H1 (cell line): ENCODE measurements at regions not wholly inside any gene's neighbourhood (a gene's known extent, or its start where the extent isn't known, plus 50 kb on each side); places are given as distances from the start of the nearest gene placed in this dataset.

Experiments used
- CTCF ChIA-PET: fragments of 300-600 bp; sonication (Branson Sonifier 250); formaldehyde crosslinking; loops from one replicate; lab custom pipeline; 2021; ENCODE audit not compliant: partially characterized antibody; lab: Charles Lee
- POLR2A ChIA-PET: fragments of 300-600 bp; sonication (Branson Sonifier 250); formaldehyde crosslinking; loops from one replicate; lab custom pipeline; 2021; ENCODE audit warnings: inconsistent platforms; ENCODE audit not compliant: partially characterized antibody; lab: Charles Lee
- DNase-seq, 2 experiments: peaks; one replicate each; pipeline versions ENCODE4 v3.0.0 to v3.0.0-alpha.2; 2010 to 2022; ENCODE audit warnings: low spot score in 2 of 2, low read depth in 1 of 2, mixed read lengths in 1 of 2
- FAIRE-seq: peaks from 2 replicates; lab custom pipeline; 2011; peaks lifted over from hg19 to GRCh38; lab: Jason Lieb, UNC
- H2AFZ ChIP-seq: 2 replicates; pipeline ENCODE4 v1.8.1; 2012; ENCODE audit warnings: low read length, inconsistent platforms
- H2AK5ac ChIP-seq: 2 replicates; pipeline ENCODE4 v1.6.1; 2013; ENCODE audit warnings: low read depth, low read length
- H2BK120ac ChIP-seq: replicated peaks from 2 replicates; pipeline ENCODE3; 2013; ENCODE audit warnings: low read depth, low read length, inconsistent platforms
- H2BK12ac ChIP-seq: 2 replicates; pipeline ENCODE4 v1.6.1; 2013; ENCODE audit warnings: low read depth, low read length
- H2BK15ac ChIP-seq: 2 replicates; pipeline ENCODE4 v1.6.1; 2013; ENCODE audit warnings: low read length
- H2BK20ac ChIP-seq: 2 replicates; pipeline ENCODE4 v1.6.1; 2013; ENCODE audit warnings: low read length
- H2BK5ac ChIP-seq: 2 replicates; pipeline ENCODE4 v1.6.1; 2013; ENCODE audit warnings: low read depth, low read length
- H3K14ac ChIP-seq: 2 replicates; pipeline ENCODE4 v1.6.1; 2013; ENCODE audit warnings: inconsistent platforms; ENCODE audit not compliant: insufficient read length
- H3K18ac ChIP-seq: 2 replicates; pipeline ENCODE4 v1.6.1; 2013; ENCODE audit warnings: low read length; ENCODE audit errors: extremely low read depth
- H3K23ac ChIP-seq: 2 replicates; pipeline ENCODE4 v1.6.1; 2013; ENCODE audit warnings: inconsistent platforms; ENCODE audit not compliant: insufficient read length
- H3K23me2 ChIP-seq: 2 replicates; pipeline ENCODE4 v1.6.1; 2013; ENCODE audit warnings: low read depth, low read length
- H3K27ac ChIP-seq: 2 replicates; pipeline ENCODE4 v1.6.1; 2011; ENCODE audit warnings: low read depth, low read length, inconsistent platforms
- H3K27me3 ChIP-seq, 4 experiments: replicated peaks in 1 of 4; 1 replicate in 1 of 4; 2 replicates in 3 of 4; pipeline versions ENCODE4 v1.6.1 to v1.8.1; 2011 to 2013; ENCODE audit warnings: low read length in 3 of 4, mild to moderate bottlenecking in 3 of 4, inconsistent platforms in 2 of 4, mixed read lengths in 2 of 4, moderate library complexity in 1 of 4; ENCODE audit not compliant: control insufficient read depth in 3 of 4, insufficient read depth in 3 of 4; ENCODE audit errors: extremely low read depth in 1 of 4
- H3K36me3 ChIP-seq, 4 experiments: 2 replicates each; pipeline versions ENCODE4 v1.6.1 to v1.8.1; 2011 to 2013; ENCODE audit warnings: mild to moderate bottlenecking in 4 of 4, low read length in 3 of 4, moderate library complexity in 2 of 4, control low read depth in 1 of 4, inconsistent platforms in 1 of 4; ENCODE audit not compliant: insufficient read depth in 4 of 4, control insufficient read depth in 2 of 4
- H3K4ac ChIP-seq: replicated peaks from 2 replicates; pipeline ENCODE3; 2013; ENCODE audit warnings: low read length, low read depth, mixed read lengths, inconsistent platforms; ENCODE audit not compliant: insufficient read length
- H3K4me1 ChIP-seq, 4 experiments: replicated peaks in 1 of 4; 1 replicate in 1 of 4; 2 replicates in 3 of 4; pipeline versions ENCODE4 v1.6.1 to v1.8.1; 2011 to 2013; ENCODE audit warnings: low read length in 3 of 4, inconsistent platforms in 2 of 4, mixed read lengths in 1 of 4; ENCODE audit not compliant: insufficient read depth in 4 of 4, control insufficient read depth in 3 of 4
- H3K4me2 ChIP-seq, 2 experiments: 2 replicates each; pipeline versions ENCODE4 v1.6.1 to v1.8.1; 2011 to 2013; ENCODE audit warnings: low read depth in 2 of 2, low read length in 2 of 2, control low read depth in 1 of 2, inconsistent platforms in 1 of 2, mild to moderate bottlenecking in 1 of 2; ENCODE audit not compliant: insufficient read depth in 1 of 2
- H3K4me3 ChIP-seq, 4 experiments: fragments of 200-600, 300-600 bp in 1 of 4; sonication (generic), shearing (Covaris generic), sonication (Bioruptor Twin) in 1 of 4; 2 replicates each; pipeline versions ENCODE4 v1.5.1 to v1.8.1; 2011 to 2016; ENCODE audit warnings: low read length in 4 of 4, low read depth in 3 of 4, control low read depth in 2 of 4, inconsistent platforms in 2 of 4, mild to moderate bottlenecking in 2 of 4, mixed read lengths in 1 of 4, moderate library complexity in 1 of 4; ENCODE audit not compliant: insufficient read depth in 2 of 4; ENCODE audit errors: extremely low read depth in 1 of 4
- H3K56ac ChIP-seq: replicated peaks from 2 replicates; pipeline ENCODE3; 2013; ENCODE audit warnings: low read depth, mild to moderate bottlenecking, mixed read lengths, low read length, inconsistent platforms; ENCODE audit not compliant: insufficient read length
- H3K79me1 ChIP-seq: 2 replicates; pipeline ENCODE4 v1.6.1; 2013; ENCODE audit warnings: low read depth, low read length, control low read depth
- H3K79me2 ChIP-seq, 2 experiments: 2 replicates each; pipeline versions ENCODE4 v1.6.1 to v1.8.1; 2012 to 2013; ENCODE audit warnings: low read length in 2 of 2, mild to moderate bottlenecking in 2 of 2, inconsistent platforms in 1 of 2; ENCODE audit not compliant: insufficient read depth in 2 of 2, control insufficient read depth in 1 of 2
- H3K9ac ChIP-seq, 4 experiments: replicated peaks in 1 of 4; 1 replicate in 1 of 4; 2 replicates in 3 of 4; pipeline versions ENCODE4 v1.6.1 to v1.8.1; 2011 to 2013; ENCODE audit warnings: low read depth in 3 of 4, low read length in 3 of 4, control low read depth in 2 of 4, mild to moderate bottlenecking in 2 of 4, moderate library complexity in 2 of 4, inconsistent platforms in 1 of 4; ENCODE audit errors: extremely low read depth in 1 of 4
- H3K9me3 ChIP-seq, 2 experiments: 2 replicates each; pipeline versions ENCODE4 v1.6.1 to v1.8.1; 2012 to 2013; ENCODE audit warnings: mild to moderate bottlenecking in 2 of 2, moderate library complexity in 2 of 2, control low read depth in 1 of 2, inconsistent platforms in 1 of 2, low read depth in 1 of 2, low read length in 1 of 2, mixed read lengths in 1 of 2; ENCODE audit not compliant: insufficient read depth in 2 of 2
- H4K20me1 ChIP-seq, 2 experiments: replicated peaks in 1 of 2; 2 replicates each; pipeline versions ENCODE3 to v1.8.1; 2011 to 2013; ENCODE audit warnings: inconsistent platforms in 2 of 2, low read length in 2 of 2, mild to moderate bottlenecking in 1 of 2; ENCODE audit not compliant: insufficient read depth in 2 of 2, control insufficient read depth in 1 of 2
- H4K5ac ChIP-seq: 2 replicates; pipeline ENCODE4 v1.6.1; 2013; ENCODE audit warnings: low read length, low read depth, mixed read lengths, inconsistent platforms; ENCODE audit not compliant: insufficient read length
- H4K8ac ChIP-seq: 2 replicates; pipeline ENCODE4 v1.8.0; 2013; ENCODE audit warnings: mild to moderate bottlenecking, moderate library complexity, low read length, inconsistent platforms; ENCODE audit not compliant: insufficient read depth; ENCODE audit errors: extremely low read depth
- H4K91ac ChIP-seq: replicated peaks from 2 replicates; pipeline ENCODE3; 2013; ENCODE audit warnings: low read length, mixed read lengths, inconsistent platforms; ENCODE audit not compliant: insufficient read length
- CBX8 ChIP-seq: fragments of 300-800, 300-1000 bp; sonication (generic); IDR thresholded peaks from 2 replicates; pipeline ENCODE4 v1.7.1; 2016; ENCODE audit warnings: low read depth, low read length, borderline replicate concordance
- CTBP2 ChIP-seq: IDR thresholded peaks from 2 replicates; pipeline ENCODE4 v1.7.0; 2011; ENCODE audit warnings: borderline replicate concordance, mild to moderate bottlenecking, moderate library complexity, mixed read lengths, low read length; ENCODE audit not compliant: insufficient read depth, insufficient read length
- RAD21 ChIP-seq, 2 experiments: IDR thresholded peaks in 1 of 2; conservative IDR thresholded peaks in 1 of 2; 2 replicates each; pipeline ENCODE4 v1.6.1; 2011; ENCODE audit warnings: low read depth in 2 of 2, low read length in 2 of 2, improper control_type of control experiment in 1 of 2, inconsistent platforms in 1 of 2, mild to moderate bottlenecking in 1 of 2, moderate library complexity in 1 of 2
- SAP30 ChIP-seq: fragments of 300-600 bp; sonication (generic); IDR thresholded peaks from 2 replicates; pipeline ENCODE4 v1.7.1; 2012; ENCODE audit warnings: low read length, moderate library complexity, mild to moderate bottlenecking, inconsistent platforms; ENCODE audit not compliant: insufficient read depth, insufficient replicate concordance
- TEAD4 ChIP-seq: IDR thresholded peaks from 2 replicates; pipeline ENCODE4 v1.6.1; 2012; ENCODE audit warnings: low read depth, low read length, inconsistent platforms, mixed read lengths
- ZNF274 ChIP-seq: IDR thresholded peaks from 2 replicates; pipeline ENCODE4 v1.7.0; 2012; ENCODE audit warnings: low read length, borderline replicate concordance; ENCODE audit errors: extremely low read depth

DNA sequence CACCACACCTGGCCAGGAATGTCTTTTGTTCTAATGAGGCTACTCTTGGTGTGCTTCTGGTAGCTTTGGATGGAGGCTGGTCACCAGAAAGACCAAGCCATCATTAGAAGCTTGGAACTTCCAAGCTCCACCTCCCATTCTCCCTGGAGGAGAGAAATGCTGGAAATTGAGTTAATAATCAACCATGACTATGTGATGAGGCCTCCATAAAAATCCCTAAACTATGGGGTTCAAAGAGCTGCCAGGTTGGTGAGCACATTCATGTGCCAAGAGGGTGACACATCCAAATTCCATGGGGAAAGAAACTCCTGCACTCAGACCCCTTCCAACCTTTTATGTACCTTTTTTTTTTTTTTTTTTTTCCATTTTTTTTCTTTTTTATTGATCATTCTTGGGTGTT, 105.5 kb upstream of the SPATA31C2 start:
- Histone ChIP-seq H3K36me3 (no peaks in the 10 kb centered on the region), H3K79me1 (no peaks in the 10 kb centered on the region), H3K79me2 (no peaks in the 10 kb centered on the region), H2BK12ac (no peak overlapping the region), H2BK120ac (no peak overlapping the region), H3K4me1 (no peaks in the 10 kb centered on the region), H3K4me3 (no peak overlapping the region), H2BK15ac (no peak overlapping the region), H4K5ac (no peak overlapping the region), H3K18ac (no peak overlapping the region), H3K9me3 (no peaks in the 10 kb centered on the region), H3K14ac (no peak overlapping the region), H4K91ac (no peak overlapping the region), H2AFZ (no peak overlapping the region), H3K27ac (no peak overlapping the region), H3K4me2 (no peak overlapping the region), H3K23ac (no peak overlapping the region), H2BK20ac (no peak overlapping the region), H3K27me3 (no peaks in the 10 kb centered on the region), H4K8ac (no peak overlapping the region), H3K9ac (no peak overlapping the region), H3K4ac (no peak overlapping the region), H3K56ac (no peak overlapping the region), H4K20me1 (no peaks in the 10 kb centered on the region), H2BK5ac (no peak overlapping the region), H2AK5ac (no peak overlapping the region), H3K23me2 (no peaks in the 10 kb centered on the region)
- ChIA-PET POLR2A (no interaction called here), CTCF (no interaction called here)
- FAIRE-seq, result no peak
- no peak for DNase-seq
- TF ChIP-seq CBX8 (no peak), RAD21 (IDR thresholded peaks at IDR 0.05 in 1 of 2, conservative IDR thresholded peaks at IDR 0.05 in 1 of 2; ENCODE audit: low read depth in 2 of 2, low read length in 2 of 2) (no peak), SAP30 (no peak), CTBP2 (no peak), ZNF274 (no peak), TEAD4 (no peak)
